ENCODE measurements at regions not wholly inside any gene's neighbourhood (a gene's known extent, or its start where the extent isn't known, plus 50 kb on each side); places are given as distances from the start of the nearest gene placed in this dataset.

- TF ChIP-seq CTCF (IDR thresholded peaks at IDR 0.05; ENCODE audit: extremely low read depth in 1 of 2, insufficient read depth in 1 of 2, low read depth in 1 of 2, low read length in 2 of 2) (no peak), EZH2 (IDR thresholded peaks at IDR 0.05; ENCODE audit: borderline replicate concordance, low read depth, low read length, severe bottlenecking) (no peak), POLR2A (IDR thresholded peaks at IDR 0.05; ENCODE audit: low read depth, low read length) (no peak), MAX (IDR thresholded peaks at IDR 0.05; ENCODE audit: insufficient read depth, insufficient read length) (no peak), MYC (IDR thresholded peaks at IDR 0.05; ENCODE audit: low read depth, low read length) (no peak), POLR2AphosphoS5 (IDR thresholded peaks at IDR 0.05; ENCODE audit: insufficient read depth, low read depth, low read length) (no peak), JUN (IDR thresholded peaks at IDR 0.05; ENCODE audit: borderline replicate concordance, insufficient read depth, insufficient read length, low read depth) (no peak)
These were observed 111.2 kb downstream of the LSM3 start for GRCh38 chr3:14289590-14290461.
